Caco-2 (cell line): ENCODE measurements at regions not wholly inside any gene's neighbourhood (a gene's known extent, or its start where the extent isn't known, plus 50 kb on each side); places are given as distances from the start of the nearest gene placed in this dataset.

Source experiments
- BruUV-seq: library from RNA; stranded (reverse); fragments of 400-500 nt; replicated peaks from 2 replicates; lab custom pipeline; 2021; lab: Mats Ljungman, UMichigan
- CTCF ChIA-PET: fragments of 300-600 bp; sonication (Branson Sonifier 250); formaldehyde crosslinking; loops from one replicate; lab custom pipeline; 2022; ENCODE audit warnings: antibody characterized with exemption; lab: Charles Lee
- POLR2A ChIA-PET: fragments of 300-600 bp; sonication (Branson Sonifier 250); formaldehyde crosslinking; loops from one replicate; lab custom pipeline; 2022; ENCODE audit warnings: antibody characterized with exemption; lab: Charles Lee
- DNase-seq, 2 experiments: peaks; one replicate each; pipeline versions ENCODE4 v3.0.0 to v3.0.0-alpha.2; 2020 to 2022
- H3K27me3 ChIP-seq: replicated peaks from 2 replicates; pipeline ENCODE4 v1.6.0; 2011; ENCODE audit warnings: low read length; ENCODE audit not compliant: control insufficient read depth, insufficient read depth
- H3K36me3 ChIP-seq: 2 replicates; pipeline ENCODE4 v1.5.1; 2011; ENCODE audit warnings: low read length; ENCODE audit not compliant: control insufficient read depth, insufficient read depth
- H3K4me1 ChIP-seq: fragments of 250-450 bp; sonication (Bioruptor Pico); 2 replicates; pipeline ENCODE4 v1.5.1; 2020; ENCODE audit warnings: mild to moderate bottlenecking
- H3K4me3 ChIP-seq: 2 replicates; pipeline ENCODE4 v1.5.1; 2011; ENCODE audit warnings: low read depth, mild to moderate bottlenecking, control low read depth, low read length
- H3K9me3 ChIP-seq: fragments of 250-450 bp; sonication (Bioruptor Pico); 2 replicates; pipeline ENCODE4 v1.5.1; 2020; ENCODE audit warnings: mild to moderate bottlenecking, moderate library complexity
- H3K27ac Mint-ChIP-seq: one replicate; pipeline ENCODE4 v1.8.0; 2022; ENCODE audit warnings: mixed read lengths; ENCODE audit not compliant: unreplicated experiment
- H3K27me3 Mint-ChIP-seq: one replicate; pipeline ENCODE4 v1.8.0; 2022; ENCODE audit warnings: mixed read lengths; ENCODE audit not compliant: insufficient read depth, unreplicated experiment
- H3K36me3 Mint-ChIP-seq: one replicate; pipeline ENCODE4 v1.8.0; 2022; ENCODE audit warnings: mild to moderate bottlenecking, mixed read lengths; ENCODE audit not compliant: insufficient read depth, unreplicated experiment
- H3K4me1 Mint-ChIP-seq: one replicate; pipeline ENCODE4 v1.8.0; 2022; ENCODE audit warnings: low read depth, mixed read lengths; ENCODE audit not compliant: unreplicated experiment
- H3K4me3 Mint-ChIP-seq: one replicate; pipeline ENCODE4 v1.8.0; 2022; ENCODE audit warnings: mild to moderate bottlenecking, moderate library complexity, mixed read lengths; ENCODE audit not compliant: unreplicated experiment
- H3K9me3 Mint-ChIP-seq: one replicate; pipeline ENCODE4 v1.8.0; 2022; ENCODE audit warnings: mixed read lengths; ENCODE audit not compliant: unreplicated experiment
- CTCF ChIP-seq, 2 experiments: fragments of 200-600 bp in 1 of 2; IDR thresholded peaks; 1 replicate in 1 of 2; 2 replicates in 1 of 2; pipeline versions ENCODE4 v1.5.1 to v1.8.0; 2011 to 2022; ENCODE audit warnings: antibody characterized with exemption in 1 of 2, control low read depth in 1 of 2, inconsistent platforms in 1 of 2, low read depth in 1 of 2, low read length in 1 of 2, mild to moderate bottlenecking in 1 of 2, moderate library complexity in 1 of 2; ENCODE audit not compliant: insufficient read depth in 1 of 2, severe bottlenecking in 1 of 2, unreplicated experiment in 1 of 2
- intact Hi-C: fragments of 100-400 bp; cut with micrococcal nuclease; formaldehyde crosslinking; loops from one replicate; pipeline ENCODE4 v1.10.0; 2022; ENCODE audit not compliant: unreplicated experiment

- peaks cover 9% of the 10 kb centered on the region for H3K9me3 Mint-ChIP-seq
- BruUV-seq, result no TSS peak
- no peaks in the 10 kb centered on the region for H3K9me3 ChIP-seq
- intact Hi-C loops, result no loop called here
- H3K4me3 ChIP-seq, result no peak overlapping the region
- H3K27me3 Mint-ChIP-seq, result peaks cover 5% of the 10 kb centered on the region
- no peaks in the 10 kb centered on the region for H3K27me3 ChIP-seq
- ChIA-PET POLR2A (no interaction called here), CTCF (no interaction called here)
- DNase-seq, result peak in 1 of 2 experiments; percentile 4
- no peak overlapping the region for H3K4me3 Mint-ChIP-seq
- no peaks in the 10 kb centered on the region for H3K4me1 Mint-ChIP-seq
- TF ChIP-seq CTCF (IDR thresholded peaks at IDR 0.05; ENCODE audit: insufficient read depth in 1 of 2, low read depth in 1 of 2, low read length in 1 of 2, severe bottlenecking in 1 of 2, unreplicated experiment in 1 of 2), result no peak
- no peaks in the 10 kb centered on the region for H3K4me1 ChIP-seq
- H3K36me3 ChIP-seq, result no peaks in the 10 kb centered on the region
- H3K36me3 Mint-ChIP-seq, result no peaks in the 10 kb centered on the region
- H3K27ac Mint-ChIP-seq, result no peak overlapping the region
Measured at GRCh38 chr2:198901894-198902293, 555.8 kb downstream of the SATB2 start.

- H3K36me3 ChIP-seq, result no peaks in the 10 kb centered on the region
- Mint-ChIP-seq H3K4me1 (no peaks in the 10 kb centered on the region), H3K36me3 (no peaks in the 10 kb centered on the region), H3K9me3 (peaks cover 9% of the 10 kb centered on the region), H3K27ac (no peak overlapping the region), H3K27me3 (peaks cover 5% of the 10 kb centered on the region), H3K4me3 (no peak overlapping the region)
- POLR2A ChIA-PET, result no interaction called here
- DNase-seq, result no peak
- CTCF ChIA-PET, result no interaction called here
- no TSS peak for BruUV-seq
- intact Hi-C loops, result no loop called here
- no peaks in the 10 kb centered on the region for H3K27me3 ChIP-seq
- no peak for TF ChIP-seq CTCF (IDR thresholded peaks at IDR 0.05; ENCODE audit: insufficient read depth in 1 of 2, low read depth in 1 of 2, low read length in 1 of 2, severe bottlenecking in 1 of 2, unreplicated experiment in 1 of 2)
- no peaks in the 10 kb centered on the region for H3K4me1 ChIP-seq
- no peaks in the 10 kb centered on the region for H3K9me3 ChIP-seq
- no peak overlapping the region for H3K4me3 ChIP-seq
Measured at GRCh38 chr2:198900141-198900540, 557.6 kb downstream of the SATB2 start.

- DNase-seq, result no peak
- no peak overlapping the region for H3K27ac Mint-ChIP-seq
- no peaks in the 10 kb centered on the region for H3K9me3 ChIP-seq
- ChIA-PET POLR2A (no interaction called here), CTCF (no interaction called here)
- no peaks in the 10 kb centered on the region for H3K36me3 ChIP-seq
- no peak for TF ChIP-seq CTCF (IDR thresholded peaks at IDR 0.05; ENCODE audit: insufficient read depth in 1 of 2, low read depth in 1 of 2, low read length in 1 of 2, severe bottlenecking in 1 of 2, unreplicated experiment in 1 of 2)
- no TSS peak for BruUV-seq
- no peak overlapping the region for H3K4me3 ChIP-seq
- H3K4me3 Mint-ChIP-seq, result no peak overlapping the region
- H3K4me1 Mint-ChIP-seq, result no peaks in the 10 kb centered on the region
- intact Hi-C loops, result no loop called here
- H3K4me1 ChIP-seq, result no peaks in the 10 kb centered on the region
- no peaks in the 10 kb centered on the region for H3K27me3 ChIP-seq
- H3K36me3 Mint-ChIP-seq, result no peaks in the 10 kb centered on the region
- H3K9me3 Mint-ChIP-seq, result no peaks in the 10 kb centered on the region
- H3K27me3 Mint-ChIP-seq, result no peaks in the 10 kb centered on the region
Measured at GRCh38 chr2:198890490-198890889, 567.2 kb downstream of the SATB2 start.
